SK-N-MC (cell line): ENCODE measurements at regions not wholly inside any gene's neighbourhood (a gene's known extent, or its start where the extent isn't known, plus 50 kb on each side); places are given as distances from the start of the nearest gene placed in this dataset.

ENCODE experiments used
- EZH2 ChIP-seq: fragments of 200-600 bp; sonication (generic); IDR thresholded peaks from one replicate; pipeline ENCODE4 v1.6.1; 2017; ENCODE audit warnings: antibody characterized with exemption
- FOXP2 ChIP-seq: optimal IDR thresholded peaks from 2 replicates; pipeline ENCODE3; 2011; ENCODE audit warnings: mild to moderate bottlenecking, moderate library complexity; ENCODE audit not compliant: insufficient read depth; ENCODE audit errors: extremely low read length, control extremely low read depth
- POLR2AphosphoS5 ChIP-seq: IDR thresholded peaks from 2 replicates; pipeline ENCODE4 v1.6.1; 2012; ENCODE audit warnings: mild to moderate bottlenecking, low read depth, low read length, borderline replicate concordance

DNA sequence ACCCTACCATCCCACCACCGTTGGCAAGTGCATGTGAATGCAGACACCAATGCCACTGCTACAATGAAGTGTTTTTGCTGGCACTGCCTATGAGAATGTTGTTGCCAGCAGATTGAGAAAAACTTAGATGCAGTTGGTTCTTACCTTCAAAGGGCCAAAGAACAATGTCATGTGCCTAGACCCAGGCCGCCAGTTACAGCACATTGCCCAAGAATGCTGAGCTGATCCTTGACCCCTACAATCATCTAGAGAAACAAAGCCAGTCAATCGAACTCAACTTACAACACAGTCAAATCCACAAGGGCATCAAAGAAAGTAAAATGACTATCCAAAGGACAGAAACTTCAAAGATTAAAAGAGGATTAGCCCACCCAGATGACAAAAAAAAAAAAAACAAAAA lies 102.4 kb upstream of the SPIN4 start:
- TF ChIP-seq POLR2AphosphoS5 (no peak), EZH2 (no peak), FOXP2 (no peak)
